HG03039 (cell line): ENCODE measurements at regions not wholly inside any gene's neighbourhood (a gene's known extent, or its start where the extent isn't known, plus 50 kb on each side); places are given as distances from the start of the nearest gene placed in this dataset.

ENCODE experiments used
- ATAC-seq: cut with Tn5 transposase; IDR thresholded peaks from one replicate; pipeline ENCODE4 v1.9.1; 2021; ENCODE audit warnings: mild to moderate bottlenecking, moderate library complexity; ENCODE audit not compliant: unreplicated experiment

- no peak for ATAC-seq
Observed at GRCh38 chr5:21694567-21694966, 1158.6 kb downstream of the CDH12 start.

- no peak for ATAC-seq
Observed at GRCh38 chr5:21693591-21693990, 1159.6 kb downstream of the CDH12 start.

DNA sequence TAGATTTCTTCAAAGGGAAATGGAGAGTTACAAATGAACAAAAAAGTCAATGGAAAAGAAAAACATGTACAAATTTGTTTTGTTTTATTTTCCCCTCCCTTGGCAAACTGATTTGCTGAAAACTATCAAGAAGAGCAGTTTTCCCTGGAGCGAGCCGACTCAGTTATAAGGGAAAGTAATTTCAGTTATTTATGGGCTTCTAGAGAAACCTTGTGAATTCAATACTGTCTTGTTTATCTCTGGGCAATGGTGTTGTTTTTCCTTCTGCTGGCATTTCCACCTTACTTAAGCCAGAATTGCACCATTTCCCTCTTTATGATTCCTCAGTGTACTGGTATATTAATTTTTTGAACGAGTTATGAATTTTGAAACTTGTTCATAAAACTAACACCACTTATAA, 1163.6 kb downstream of the CDH12 start:
- ATAC-seq = no peak

DNA sequence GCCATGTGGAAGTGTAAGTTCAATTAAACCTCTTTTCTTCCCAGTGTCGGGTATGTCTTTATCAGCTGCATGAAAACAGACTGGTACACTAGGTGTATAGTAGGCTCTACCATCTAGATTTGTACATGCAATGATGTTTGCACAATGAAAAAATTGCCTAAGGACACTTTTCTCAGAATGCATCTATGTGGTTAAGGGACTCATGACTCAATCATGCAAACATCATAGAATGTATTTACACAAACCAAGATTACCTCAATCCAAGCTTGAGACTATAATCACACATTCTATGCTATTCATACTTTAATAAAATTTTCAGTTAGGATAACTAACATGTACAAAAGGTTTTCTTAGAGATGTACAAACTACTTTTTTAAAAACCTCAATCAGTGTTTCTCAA, 1164.5 kb downstream of the CDH12 start:
- no peak for ATAC-seq

GRCh38 chr5:21687621-21688020, 1165.5 kb downstream of the CDH12 start:
- ATAC-seq = no peak

GRCh38 chr5:21686706-21687105, 1166.4 kb downstream of the CDH12 start:
- ATAC-seq = no peak

DNA sequence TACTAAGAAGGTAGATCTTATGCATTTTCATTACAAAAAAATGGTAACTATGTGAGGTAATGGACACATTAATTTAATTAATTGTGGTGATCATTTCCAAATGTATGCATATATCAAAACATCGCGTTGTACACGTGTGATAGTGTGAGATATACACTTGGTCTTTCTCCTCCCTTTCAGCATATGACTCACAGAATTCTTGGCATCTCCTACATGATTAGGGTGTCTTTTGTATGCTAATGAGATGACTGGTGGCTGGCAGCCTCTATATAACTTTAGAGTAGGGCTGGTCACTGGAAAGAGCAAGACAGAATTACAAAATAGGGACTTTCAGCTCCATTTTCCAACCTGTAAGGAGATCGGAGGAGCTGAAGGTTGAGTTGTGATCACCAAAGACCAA, 1167.6 kb downstream of the CDH12 start:
- ATAC-seq = no peak

DNA sequence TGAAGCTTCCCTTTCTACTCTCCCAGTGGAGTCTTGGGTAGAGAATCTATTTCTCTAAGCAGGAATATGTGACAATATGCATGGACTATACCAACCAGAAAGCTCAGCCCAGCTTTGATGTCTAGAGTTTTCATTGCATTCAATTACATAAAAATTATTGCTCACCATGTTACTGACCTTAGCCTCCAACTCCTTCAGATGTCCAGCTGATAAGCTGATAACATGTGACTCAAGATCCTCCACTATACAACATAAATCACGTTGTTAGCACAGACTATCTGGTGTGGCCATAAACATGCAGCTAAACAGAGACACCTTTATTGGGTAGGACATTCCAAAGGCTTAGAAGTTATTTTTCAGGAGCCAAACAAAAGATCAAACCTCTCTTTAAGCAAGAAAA, 1168.2 kb downstream of the CDH12 start:
- ATAC-seq = no peak

DNA sequence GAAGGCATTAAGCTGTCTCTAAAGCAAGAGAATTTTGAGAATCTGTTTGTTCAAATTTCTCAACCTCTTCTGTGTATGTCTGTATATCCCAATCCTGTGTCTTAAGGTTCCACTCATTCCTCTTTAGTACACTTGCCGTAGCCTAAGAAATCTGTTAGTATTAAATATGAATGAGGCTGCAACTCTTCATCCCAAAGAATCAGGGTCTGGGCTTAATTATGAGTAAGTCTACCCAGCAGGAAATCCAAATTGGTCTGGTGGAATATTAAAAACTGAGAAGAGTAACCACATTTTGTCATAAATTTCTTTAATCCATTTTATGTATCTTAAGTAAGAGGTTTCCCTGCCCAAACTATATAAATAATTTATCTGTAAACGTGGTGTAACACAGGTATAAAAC, 1171.2 kb downstream of the CDH12 start:
- ATAC-seq = no peak

DNA sequence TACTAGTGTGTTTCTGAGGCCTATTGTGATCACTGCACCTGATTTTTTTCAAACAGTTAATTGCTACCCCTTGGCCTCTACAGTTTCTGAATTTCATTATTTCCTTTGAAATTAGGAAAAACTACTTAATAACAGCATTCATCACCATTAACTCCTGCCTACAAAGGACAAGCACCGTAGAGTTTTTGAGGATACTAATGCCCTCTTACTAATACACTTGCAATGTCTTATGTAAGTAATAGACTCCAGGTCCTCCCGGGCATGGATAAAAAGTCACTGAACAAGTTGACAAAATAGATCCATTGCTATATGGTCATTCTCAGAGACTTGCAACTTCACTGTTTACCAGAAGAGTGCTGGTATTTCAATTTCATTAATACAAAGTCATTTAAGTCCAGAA, 1172.5 kb downstream of the CDH12 start:
- ATAC-seq = no peak

- no peak for ATAC-seq
Observed at GRCh38 chr5:21680196-21680595, 1172.9 kb downstream of the CDH12 start.

DNA sequence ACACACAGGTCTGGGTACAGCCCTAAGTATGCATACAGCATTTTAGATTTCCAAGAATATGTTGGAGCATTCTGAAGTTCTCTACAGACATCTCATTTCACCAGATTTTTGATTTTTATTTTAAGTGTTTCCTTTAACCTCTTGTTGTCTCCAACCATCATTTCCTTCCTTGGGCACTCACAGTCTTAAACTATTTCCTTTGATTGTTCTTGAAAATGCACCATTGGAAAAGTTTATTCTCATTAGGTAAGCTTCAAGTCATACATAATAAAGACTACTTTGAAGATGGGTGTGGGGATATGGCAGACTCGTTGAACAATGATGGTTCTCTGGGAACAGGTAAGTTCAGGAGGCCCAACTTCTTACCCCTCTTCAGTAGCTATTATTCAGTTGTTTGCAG, 1174.6 kb downstream of the CDH12 start:
- ATAC-seq = no peak

DNA sequence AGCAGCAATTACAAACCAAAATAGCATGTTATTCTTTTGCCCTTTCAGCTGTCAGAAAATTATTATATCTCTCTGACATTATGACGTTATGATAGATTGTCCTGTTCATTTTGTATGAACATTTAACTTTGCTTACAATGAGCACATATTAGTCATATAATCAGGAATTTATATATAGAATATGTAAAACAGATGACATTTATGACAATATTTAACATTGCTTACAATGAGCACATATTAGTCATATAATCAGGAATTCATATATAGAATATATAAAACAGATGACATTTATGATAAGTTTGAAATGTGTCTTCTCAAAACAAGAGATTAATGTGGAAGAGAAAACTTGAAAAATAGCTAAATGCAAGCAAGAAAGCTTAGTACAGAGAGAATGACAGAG, 1180.2 kb downstream of the CDH12 start:
- no peak for ATAC-seq

GRCh38 chr5:21672360-21672759, 1180.8 kb downstream of the CDH12 start:
- no peak for ATAC-seq

- no peak for ATAC-seq
Observed at GRCh38 chr5:21665524-21665923, 1187.6 kb downstream of the CDH12 start.

- ATAC-seq = no peak
Observed at GRCh38 chr5:21663082-21663481, 1190.1 kb downstream of the CDH12 start.

DNA sequence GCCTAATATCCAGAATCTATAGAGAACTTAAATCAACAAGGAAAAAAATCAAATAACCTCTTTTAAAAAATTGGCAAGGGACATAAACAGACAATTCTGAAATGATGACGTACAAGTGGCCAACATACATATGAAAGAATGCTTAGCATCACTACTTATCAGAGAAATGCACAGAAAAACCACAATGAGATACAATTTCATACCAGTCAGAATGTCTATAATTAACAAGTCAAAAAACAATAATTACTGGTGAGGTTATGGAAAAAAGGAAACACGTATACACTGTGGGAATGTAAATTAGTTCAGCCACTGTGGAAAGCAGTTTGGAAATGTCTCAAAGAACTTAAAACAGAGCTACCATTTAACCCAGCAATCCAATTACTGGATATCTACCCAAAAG, 1192.0 kb downstream of the CDH12 start:
- ATAC-seq = no peak

GRCh38 chr5:21654556-21654955, 1198.6 kb downstream of the CDH12 start:
- ATAC-seq = no peak

- ATAC-seq = no peak
Observed at GRCh38 chr5:21649969-21650368, 1203.2 kb downstream of the CDH12 start.

DNA sequence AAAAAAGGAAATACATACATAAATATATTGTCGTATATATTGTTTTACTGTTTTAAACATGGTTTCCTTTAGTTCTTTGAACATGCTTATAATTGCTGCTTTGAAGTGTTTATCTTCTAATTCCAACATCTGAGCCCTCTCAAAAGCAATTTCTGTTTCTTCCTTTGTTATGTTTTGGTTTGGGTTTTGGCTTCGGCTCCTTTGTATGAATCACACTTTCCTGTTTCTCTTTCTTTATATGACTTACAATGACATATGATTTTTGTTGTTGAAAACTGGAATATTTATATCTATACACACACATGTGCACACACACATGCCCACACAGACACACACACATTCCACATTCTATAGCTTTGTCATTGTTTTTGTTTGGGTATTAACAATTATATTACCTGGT, 1206.7 kb downstream of the CDH12 start:
- no peak for ATAC-seq

- no peak for ATAC-seq
Observed at GRCh38 chr5:21644032-21644431, 1209.1 kb downstream of the CDH12 start.

DNA sequence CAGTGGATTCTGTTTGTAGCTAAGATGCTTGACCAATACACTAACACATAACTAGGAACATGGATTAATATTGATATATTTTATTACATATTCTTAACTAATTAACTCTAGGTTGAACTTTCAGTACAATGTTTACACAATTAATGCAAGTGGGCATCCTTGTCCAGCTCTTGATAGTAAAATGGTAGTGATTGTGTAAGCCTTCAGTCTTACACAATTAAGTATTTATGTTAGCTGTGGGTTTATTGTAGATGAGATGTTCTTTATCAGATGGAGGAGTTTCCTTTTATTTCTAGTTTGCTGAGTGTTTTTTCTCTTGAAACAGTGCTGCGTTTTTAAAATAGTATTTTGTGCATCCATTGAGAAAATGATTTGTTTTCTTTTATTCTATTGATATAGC, 1210.8 kb downstream of the CDH12 start:
- no peak for ATAC-seq

DNA sequence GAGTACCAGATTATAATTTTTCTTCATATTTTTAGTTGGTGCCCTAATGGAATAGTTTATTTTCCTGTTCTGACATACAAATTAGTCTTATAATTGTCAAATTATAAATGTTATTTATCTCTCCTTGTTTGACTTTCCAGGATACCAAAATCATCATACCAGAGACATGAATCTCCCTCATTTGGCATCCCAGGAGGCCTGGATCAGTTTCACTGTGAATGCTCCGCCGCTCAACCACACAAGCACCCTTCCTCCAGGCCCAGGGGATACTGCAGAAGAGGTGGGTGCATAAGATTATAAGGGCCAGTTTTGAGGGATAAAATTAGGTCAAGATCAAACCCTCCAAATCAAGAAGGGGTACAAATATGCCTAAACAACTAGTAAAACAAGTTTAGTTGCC, 1229.3 kb downstream of the CDH12 start:
- ATAC-seq = no peak

DNA sequence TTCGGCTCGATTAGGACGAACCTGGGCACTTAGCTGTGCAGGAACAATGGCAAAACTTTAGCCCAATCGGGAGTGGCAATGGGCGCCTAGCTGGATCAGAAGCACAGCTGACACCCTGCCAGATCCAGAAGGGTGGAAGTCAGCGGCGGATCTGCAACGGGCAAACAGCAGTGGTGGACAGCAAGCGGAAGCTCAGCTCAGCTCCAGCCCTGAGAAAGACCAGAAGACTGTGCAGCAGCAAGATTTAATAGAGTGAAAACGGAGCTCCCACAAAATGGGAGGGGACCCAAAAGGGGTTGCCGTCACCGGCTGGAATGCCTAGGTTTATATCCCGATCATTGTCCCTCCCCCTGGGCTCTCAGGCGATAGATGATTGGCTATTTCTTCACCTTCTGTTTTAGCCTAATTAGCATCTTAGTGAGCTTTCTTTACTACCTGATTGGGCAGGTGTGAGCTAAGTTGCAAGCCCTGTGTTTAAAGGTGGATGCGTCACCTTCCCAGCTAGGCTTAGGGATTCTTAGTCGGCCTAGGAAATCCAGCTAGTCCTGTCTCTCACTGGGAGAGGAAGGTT, 1237.9 kb downstream of the CDH12 start:
- ATAC-seq = no peak
